Transverse colon (tissue), 4 donors: ENCODE measurements at regions not wholly inside any gene's neighbourhood (a gene's known extent, or its start where the extent isn't known, plus 50 kb on each side); places are given as distances from the start of the nearest gene placed in this dataset.

Experiments
- DNase-seq: peaks from one replicate; pipeline ENCODE4 v3.0.0-alpha.2; 2019
- H3K27ac ChIP-seq, 4 donors: fragments of 200-600 bp; sonication (generic); 2 replicates each; pipeline ENCODE4 v1.5.1; 2016 to 2018; ENCODE audit warnings: inconsistent platforms in 4 of 4
- H3K27me3 ChIP-seq: fragments of 200-600 bp; sonication (generic); 2 replicates; pipeline ENCODE4 v1.5.1; 2017; ENCODE audit warnings: inconsistent platforms
- H3K36me3 ChIP-seq, 4 donors: fragments of 200-600 bp; sonication (generic); 2 replicates each; pipeline ENCODE4 v1.5.1; 2017 to 2019; ENCODE audit warnings: inconsistent platforms in 4 of 4
- H3K4me1 ChIP-seq, 4 donors: fragments of 200-600 bp; sonication (generic); 2 replicates each; pipeline ENCODE4 v1.5.1; 2017 to 2020; ENCODE audit warnings: inconsistent platforms in 4 of 4
- H3K4me3 ChIP-seq, 4 donors: fragments of 200-600 bp; sonication (generic); 1 replicate in 1 of 4; 2 replicates in 3 of 4; pipeline versions ENCODE4 v1.5.1 to v1.6.1; 2017 to 2019; ENCODE audit warnings: inconsistent platforms in 4 of 4
- H3K9me3 ChIP-seq, 2 donors: fragments of 200-600 bp; sonication (generic); 2 replicates each; pipeline ENCODE4 v1.5.1; 2017 to 2019; ENCODE audit warnings: inconsistent platforms in 2 of 2
- EP300 ChIP-seq: sonication (generic); formaldehyde crosslinking; IDR thresholded peaks from one replicate; pipeline ENCODE4 v1.6.1; 2017; ENCODE audit warnings: antibody characterized with exemption, low read depth
- POLR2A ChIP-seq: fragments of 450-650 bp; IDR thresholded peaks from one replicate; pipeline ENCODE4 v1.6.1; 2016; ENCODE audit warnings: antibody characterized with exemption, mild to moderate bottlenecking, moderate library complexity
- POLR2AphosphoS5 ChIP-seq, 3 donors: sonication (generic); formaldehyde crosslinking; IDR thresholded peaks; one replicate each; pipeline ENCODE4 v1.6.1; 2016; ENCODE audit warnings: antibody characterized with exemption in 3 of 3
- WGBS, 2 donors: methylation state at CpG; one replicate each; pipeline ENCODE4 v1.1.5; 2018; ENCODE audit warnings: low coverage in 1 of 2; 5-methylcytosine and 5-hydroxymethylcytosine counted together
- in situ Hi-C, 4 donors: fragments of 200-750 bp; cut with MboI; loops; one replicate each; pipeline versions ENCODE4 v1.15.0 to v1.15.1; 2017; ENCODE audit warnings: low sequenced_read_pairs in 3 of 4, low pct_ligation_motif_present in 1 of 4, low pct_unique_long_range_greater_than_20kb in 1 of 4
- intact Hi-C: fragments of 100-400 bp; cut with DNase I; formaldehyde crosslinking; loops from one replicate; pipeline ENCODE4 v1.15.1; 2023; ENCODE audit warnings: low total_unique reads
- TF ChIP-seq, protein P1 (sequence below), 5 experiments: fragments of 200-600 bp in 3 of 5; fragments of 450-650 bp in 2 of 5; sonication (generic) in 3 of 5; IDR thresholded peaks; 1 replicate in 2 of 5; 2 replicates in 3 of 5; pipeline ENCODE4 v1.5.1; 2016 to 2017; ENCODE audit warnings: antibody characterized with exemption in 5 of 5, inconsistent platforms in 3 of 5, mild to moderate bottlenecking in 2 of 5, moderate library complexity in 1 of 5

DNA sequence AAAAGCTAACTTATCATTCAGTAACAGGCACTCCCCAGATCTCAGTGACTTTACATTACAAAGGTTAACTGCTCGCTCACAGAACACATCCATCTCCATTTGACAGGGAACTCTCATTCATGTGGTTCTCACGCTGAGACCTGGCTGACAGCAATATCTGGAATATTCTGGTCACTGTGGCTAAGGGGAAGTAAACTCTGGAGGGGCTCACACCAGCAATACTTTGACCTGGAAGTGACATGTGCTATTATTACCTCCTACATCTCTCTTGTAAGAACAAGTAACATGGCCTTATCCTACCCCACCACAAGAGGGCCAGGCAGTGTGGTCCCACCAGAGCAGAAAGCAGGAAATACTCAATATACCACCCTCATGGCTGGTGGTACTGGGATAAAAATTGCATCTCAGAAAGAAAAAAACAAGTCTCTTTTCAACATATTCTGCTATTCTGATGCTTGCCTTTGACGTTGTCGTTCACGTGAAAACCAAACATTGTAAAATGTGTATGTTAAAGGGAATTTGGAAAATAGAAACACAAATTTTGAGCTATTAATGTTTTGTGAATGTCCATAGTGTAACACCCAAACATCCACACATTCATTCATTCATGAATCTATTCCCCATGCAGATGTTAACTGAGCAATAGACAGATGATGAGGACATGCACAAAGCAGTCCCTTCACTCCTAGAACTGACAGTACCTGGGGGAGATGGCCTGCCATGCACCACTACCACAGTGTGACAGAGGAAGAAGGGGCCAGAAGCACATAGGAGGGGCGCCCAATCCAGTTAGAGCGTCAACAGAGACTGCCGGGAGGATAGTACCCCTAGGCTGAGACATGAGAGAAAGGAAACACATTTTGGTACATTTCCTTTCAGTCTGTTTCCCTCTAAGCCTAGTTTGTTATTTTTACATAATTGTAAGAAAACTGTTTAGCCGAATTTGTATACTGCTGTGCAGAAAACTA is 166.0 kb upstream of the SP4 start:
- no peaks in the 10 kb centered on the region for H3K36me3 ChIP-seq
- in situ Hi-C loops (loop anchor here (25.0 kb wide), 3 partner anchors 250 to 750 kb away; partner anchors contain the start of gene SP8 (in 3 of the 4)), intact Hi-C loops (no loop called here)
- no peak overlapping the region for H3K27ac ChIP-seq
- 36 to 44% methylated on average over 7 to 9 of the region's 9 CpGs for WGBS, 2 donors
- DNase-seq, result peak; percentile 25
- H3K4me3 ChIP-seq, result no peak overlapping the region
- H3K9me3 ChIP-seq, result no peaks in the 10 kb centered on the region
- no peaks in the 10 kb centered on the region for H3K4me1 ChIP-seq
- peaks cover 20% of the 10 kb centered on the region for H3K27me3 ChIP-seq
- TF ChIP-seq POLR2A, result no peak
- TF ChIP-seq, protein P1, sequence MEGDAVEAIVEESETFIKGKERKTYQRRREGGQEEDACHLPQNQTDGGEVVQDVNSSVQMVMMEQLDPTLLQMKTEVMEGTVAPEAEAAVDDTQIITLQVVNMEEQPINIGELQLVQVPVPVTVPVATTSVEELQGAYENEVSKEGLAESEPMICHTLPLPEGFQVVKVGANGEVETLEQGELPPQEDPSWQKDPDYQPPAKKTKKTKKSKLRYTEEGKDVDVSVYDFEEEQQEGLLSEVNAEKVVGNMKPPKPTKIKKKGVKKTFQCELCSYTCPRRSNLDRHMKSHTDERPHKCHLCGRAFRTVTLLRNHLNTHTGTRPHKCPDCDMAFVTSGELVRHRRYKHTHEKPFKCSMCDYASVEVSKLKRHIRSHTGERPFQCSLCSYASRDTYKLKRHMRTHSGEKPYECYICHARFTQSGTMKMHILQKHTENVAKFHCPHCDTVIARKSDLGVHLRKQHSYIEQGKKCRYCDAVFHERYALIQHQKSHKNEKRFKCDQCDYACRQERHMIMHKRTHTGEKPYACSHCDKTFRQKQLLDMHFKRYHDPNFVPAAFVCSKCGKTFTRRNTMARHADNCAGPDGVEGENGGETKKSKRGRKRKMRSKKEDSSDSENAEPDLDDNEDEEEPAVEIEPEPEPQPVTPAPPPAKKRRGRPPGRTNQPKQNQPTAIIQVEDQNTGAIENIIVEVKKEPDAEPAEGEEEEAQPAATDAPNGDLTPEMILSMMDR (IDR thresholded peaks at IDR 0.05), result peak; percentile 30 to 48 (median 39)
- no peak for TF ChIP-seq POLR2AphosphoS5 (IDR thresholded peaks at IDR 0.05)
- no peak for TF ChIP-seq EP300

DNA sequence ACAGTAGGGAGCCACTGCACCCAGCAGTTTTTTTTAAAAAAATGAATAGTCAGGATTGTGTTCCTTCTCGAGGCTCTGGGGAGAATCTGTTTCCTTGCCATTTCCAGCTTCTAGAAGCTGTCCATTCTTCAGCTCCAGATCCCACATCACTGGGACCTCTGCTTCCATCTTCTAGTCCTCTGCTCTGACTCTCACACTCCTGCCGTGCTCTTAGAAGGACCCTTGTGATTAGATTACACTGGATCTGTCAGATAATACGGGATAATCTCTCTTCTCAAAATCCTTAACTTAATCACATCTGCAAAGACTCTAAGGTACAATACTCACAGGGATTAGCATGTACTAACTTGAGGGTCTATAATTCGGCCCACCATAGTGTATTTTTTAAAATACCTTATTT is 158.9 kb upstream of the SP4 start:
- Histone ChIP-seq H3K27ac (no peak overlapping the region), H3K9me3 (no peaks in the 10 kb centered on the region), H3K4me1 (no peaks in the 10 kb centered on the region), H3K27me3 (no peaks in the 10 kb centered on the region), H3K4me3 (no peak overlapping the region), H3K36me3 (no peaks in the 10 kb centered on the region)
- intact Hi-C loops, result no loop called here
- 38 to 80% methylated on average over 1 to 4 of the region's 4 CpGs for WGBS, 2 donors
- in situ Hi-C loops, result loop anchor here (25.0 kb wide), 3 partner anchors 243 to 743 kb away; partner anchors contain the start of gene SP8 (in 3 of the 4)
- TF ChIP-seq EP300, result no peak
- TF ChIP-seq, protein P1 (IDR thresholded peaks at IDR 0.05), result no peak
- TF ChIP-seq POLR2AphosphoS5 (IDR thresholded peaks at IDR 0.05), result no peak
- TF ChIP-seq POLR2A, result no peak
- DNase-seq, result no peak

DNA sequence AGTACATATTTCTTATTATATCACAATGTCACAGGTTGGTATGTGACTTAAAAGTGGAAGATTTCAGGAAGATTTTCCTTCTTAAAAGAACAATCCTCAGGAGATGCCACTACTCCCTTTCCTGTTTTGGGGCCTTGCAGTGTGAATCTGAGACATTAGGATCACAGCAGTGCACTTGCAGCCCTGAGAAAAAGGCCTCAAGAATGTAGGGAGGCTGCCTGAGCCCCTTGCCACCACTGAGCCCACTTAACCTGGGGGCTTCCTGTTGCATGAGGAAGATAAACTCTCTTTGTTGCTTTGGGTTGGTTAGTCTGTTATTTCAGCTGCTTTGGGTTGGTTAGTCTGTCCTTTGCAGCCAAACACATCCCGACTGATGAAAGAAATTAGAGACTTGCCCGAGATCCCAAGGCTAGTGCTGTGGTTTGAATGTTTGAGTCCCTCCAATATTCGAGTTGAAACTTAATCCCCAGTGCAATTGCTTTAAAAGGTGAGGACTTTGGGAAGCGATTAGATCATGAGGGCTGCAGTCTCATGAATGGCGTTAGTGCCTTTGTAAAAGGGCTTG is 151.3 kb upstream of the SP4 start:
- Histone ChIP-seq H3K9me3 (no peaks in the 10 kb centered on the region), H3K27ac (no peak overlapping the region), H3K4me3 (no peak overlapping the region), H3K4me1 (no peaks in the 10 kb centered on the region), H3K36me3 (no peaks in the 10 kb centered on the region), H3K27me3 (no peaks in the 10 kb centered on the region)
- 78% methylated on average over 5 of the region's 5 CpGs; no CpG with 5 or more reads in 1 of the 2 donors for WGBS, 2 donors
- intact Hi-C loops (no loop called here), in situ Hi-C loops (no loop called here)
- DNase-seq, result no peak
- TF ChIP-seq, protein P1 (IDR thresholded peaks at IDR 0.05), result no peak
- TF ChIP-seq EP300, result no peak
- TF ChIP-seq POLR2A, result no peak
- TF ChIP-seq POLR2AphosphoS5 (IDR thresholded peaks at IDR 0.05), result no peak

DNA sequence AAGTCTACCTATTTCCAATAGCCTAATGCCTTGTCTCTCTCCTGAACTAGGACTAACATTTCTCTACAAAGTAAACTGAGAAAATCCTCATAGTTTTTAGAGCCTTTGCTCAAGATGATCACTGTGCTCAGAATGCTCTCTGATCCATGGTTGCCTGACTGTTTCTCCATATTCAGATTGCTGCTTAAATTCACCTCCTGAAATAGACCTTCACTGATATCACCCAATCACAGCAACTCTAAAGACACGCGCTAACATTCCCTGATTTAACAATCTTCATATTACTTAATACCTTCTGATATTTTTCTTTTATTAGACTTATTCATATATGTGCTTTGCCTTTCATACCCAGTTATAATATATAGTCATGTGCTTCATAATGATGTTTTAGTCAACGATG is 148.9 kb upstream of the SP4 start:
- no peak for DNase-seq
- H3K9me3 ChIP-seq, result no peaks in the 10 kb centered on the region
- TF ChIP-seq, protein P1 (IDR thresholded peaks at IDR 0.05), result no peak
- TF ChIP-seq POLR2A (no peak), EP300 (no peak), POLR2AphosphoS5 (IDR thresholded peaks at IDR 0.05) (no peak)
- no peak overlapping the region for H3K27ac ChIP-seq
- no peak overlapping the region for H3K4me3 ChIP-seq
- H3K4me1 ChIP-seq, result no peaks in the 10 kb centered on the region
- intact Hi-C loops, result no loop called here
- WGBS, 2 donors, result 95 to 97% methylated on average over 3 of the region's 3 CpGs
- in situ Hi-C loops, result no loop called here
- H3K27me3 ChIP-seq, result no peaks in the 10 kb centered on the region
- no peaks in the 10 kb centered on the region for H3K36me3 ChIP-seq
